ENCODE measurements at regions not wholly inside any gene's neighbourhood (a gene's known extent, or its start where the extent isn't known, plus 50 kb on each side); places are given as distances from the start of the nearest gene placed in this dataset.
"Not testable (repeated sequence)": the region's sequence is repeated elsewhere in the genome, so short reads cannot be mapped to it uniquely, and the experiment has no call there.

GRCh38 chr10:109732254-109732965 lies 190.9 kb downstream of the XPNPEP1 start:
- in situ Hi-C loops (cut with MboI; ENCODE audit: low sequenced_read_pairs), result no loop called here

GRCh38 chr10:109729895-109730294 lies 193.4 kb downstream of the XPNPEP1 start:
- in situ Hi-C loops (cut with MboI; ENCODE audit: low sequenced_read_pairs), result not testable (repeated sequence)

DNA sequence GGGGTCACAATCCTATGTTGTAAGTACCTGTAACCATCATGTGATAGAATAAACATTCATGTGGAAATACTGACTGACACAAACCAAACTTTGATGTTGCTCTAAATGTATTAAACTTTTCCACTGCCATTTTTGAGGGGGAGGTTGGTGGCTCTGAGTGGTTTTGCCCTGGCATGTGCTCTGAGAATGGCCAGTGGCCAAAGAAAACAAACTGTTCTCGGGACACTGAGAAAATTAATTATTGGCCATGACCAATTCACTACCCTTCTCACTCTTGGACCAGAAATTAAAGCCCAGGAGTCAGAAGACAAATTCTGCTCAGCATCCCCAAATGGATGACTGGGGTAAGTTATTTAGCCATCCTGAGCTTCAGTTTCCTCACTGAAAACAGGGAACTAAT lies 195.9 kb downstream of the XPNPEP1 start:
- in situ Hi-C loops (cut with MboI; ENCODE audit: low sequenced_read_pairs), result no loop called here

- in situ Hi-C loops (cut with MboI; ENCODE audit: low sequenced_read_pairs), result no loop called here
Measured at GRCh38 chr10:109726473-109726872, 196.8 kb downstream of the XPNPEP1 start.

- in situ Hi-C loops (cut with MboI; ENCODE audit: low sequenced_read_pairs), result no loop called here
Measured at GRCh38 chr10:109723305-109723704, 200.0 kb downstream of the XPNPEP1 start.

- in situ Hi-C loops (cut with MboI; ENCODE audit: low sequenced_read_pairs), result no loop called here
Measured at GRCh38 chr10:109721453-109722064, 201.8 kb downstream of the XPNPEP1 start.

DNA sequence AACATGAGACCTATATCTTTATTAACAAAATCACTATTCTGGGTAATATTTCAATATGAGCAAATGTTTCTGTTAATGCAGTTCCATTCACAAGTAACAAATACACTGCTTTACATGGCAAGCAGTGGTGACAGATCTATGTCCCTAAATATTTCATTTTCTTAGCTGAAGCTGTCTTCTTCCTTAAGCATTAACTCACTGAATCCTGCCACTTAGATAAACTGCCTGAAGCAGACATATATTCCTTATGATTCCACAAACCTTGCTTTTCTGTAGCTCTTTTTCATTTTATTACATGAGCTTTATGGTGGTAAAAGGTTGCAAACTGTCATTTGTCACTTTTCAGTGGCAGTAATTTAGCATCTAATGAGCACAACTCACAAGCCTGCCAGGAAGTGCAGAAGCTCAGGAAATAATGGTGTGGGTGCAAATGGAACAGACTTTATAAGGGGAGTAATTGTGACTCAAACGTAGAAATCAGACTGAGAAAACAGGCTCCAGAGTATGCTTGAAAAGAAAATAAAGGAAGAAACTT lies 217.2 kb downstream of the XPNPEP1 start:
- in situ Hi-C loops (cut with MboI; ENCODE audit: low sequenced_read_pairs), result no loop called here

DNA sequence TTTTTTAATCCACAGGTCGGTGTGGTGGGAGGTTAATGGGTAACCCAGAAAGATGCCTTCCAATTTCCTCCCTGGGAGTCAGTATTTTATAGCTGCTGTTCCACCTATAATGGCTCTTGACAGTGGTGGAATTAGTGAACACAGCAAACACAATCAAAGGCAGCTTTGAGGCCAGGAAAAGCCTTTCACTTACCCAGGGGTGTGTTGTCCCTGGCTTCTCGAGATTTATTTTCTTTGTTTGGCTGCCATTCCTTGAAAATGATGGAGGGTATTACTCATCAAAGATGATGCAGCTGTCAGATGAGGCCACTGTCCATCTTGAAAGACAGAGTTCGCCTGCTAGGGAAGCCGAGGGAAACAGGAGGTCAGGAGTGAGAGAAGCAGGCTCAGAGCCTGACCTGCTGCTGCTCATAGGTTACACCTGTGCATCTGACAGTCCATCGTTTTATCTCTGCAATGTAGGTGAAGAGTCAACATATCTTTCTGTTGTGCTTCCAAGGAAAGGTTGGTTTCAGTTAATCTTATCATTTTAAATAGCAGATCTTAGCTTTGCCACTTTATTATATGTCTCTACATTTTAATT lies 221.6 kb downstream of the XPNPEP1 start:
- in situ Hi-C loops (cut with MboI; ENCODE audit: low sequenced_read_pairs), result no loop called here

GRCh38 chr10:109698882-109699664 lies 224.2 kb downstream of the XPNPEP1 start:
- in situ Hi-C loops (cut with MboI; ENCODE audit: low sequenced_read_pairs), result no loop called here

- in situ Hi-C loops (cut with MboI; ENCODE audit: low sequenced_read_pairs), result no loop called here
Measured at GRCh38 chr10:109698086-109698485, 225.2 kb downstream of the XPNPEP1 start.

- in situ Hi-C loops (cut with MboI; ENCODE audit: low sequenced_read_pairs), result no loop called here
Measured at GRCh38 chr10:109696981-109697775, 226.1 kb downstream of the XPNPEP1 start.

GRCh38 chr10:109696462-109696861 lies 226.8 kb downstream of the XPNPEP1 start:
- in situ Hi-C loops (cut with MboI; ENCODE audit: low sequenced_read_pairs), result no loop called here

DNA sequence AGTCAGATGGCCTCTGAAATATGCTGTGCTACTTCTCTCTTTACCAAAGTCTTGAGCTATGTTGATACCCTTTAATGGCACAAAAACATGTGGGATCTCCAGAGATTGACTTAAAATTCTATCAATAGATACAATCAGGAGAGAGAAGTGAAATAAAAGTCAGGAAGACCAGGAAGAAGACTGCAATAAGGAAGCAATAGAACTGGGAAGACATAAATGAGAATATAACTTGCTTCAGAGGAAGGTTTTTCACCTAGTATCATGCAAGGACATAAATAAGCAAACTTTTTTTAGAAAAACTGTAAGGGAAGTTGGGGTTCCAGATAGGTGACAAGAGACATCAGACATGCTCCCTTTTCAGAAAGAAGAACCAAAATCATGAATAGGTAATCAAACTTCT lies 227.3 kb downstream of the XPNPEP1 start:
- in situ Hi-C loops (cut with MboI; ENCODE audit: low sequenced_read_pairs), result no loop called here

GRCh38 chr10:109689785-109690184 lies 233.5 kb downstream of the XPNPEP1 start:
- in situ Hi-C loops (cut with MboI; ENCODE audit: low sequenced_read_pairs), result no loop called here

GRCh38 chr10:109679478-109679877 lies 243.8 kb downstream of the XPNPEP1 start:
- in situ Hi-C loops (cut with MboI; ENCODE audit: low sequenced_read_pairs), result no loop called here

GRCh38 chr10:109678857-109679256 lies 244.5 kb downstream of the XPNPEP1 start:
- in situ Hi-C loops (cut with MboI; ENCODE audit: low sequenced_read_pairs), result no loop called here

DNA sequence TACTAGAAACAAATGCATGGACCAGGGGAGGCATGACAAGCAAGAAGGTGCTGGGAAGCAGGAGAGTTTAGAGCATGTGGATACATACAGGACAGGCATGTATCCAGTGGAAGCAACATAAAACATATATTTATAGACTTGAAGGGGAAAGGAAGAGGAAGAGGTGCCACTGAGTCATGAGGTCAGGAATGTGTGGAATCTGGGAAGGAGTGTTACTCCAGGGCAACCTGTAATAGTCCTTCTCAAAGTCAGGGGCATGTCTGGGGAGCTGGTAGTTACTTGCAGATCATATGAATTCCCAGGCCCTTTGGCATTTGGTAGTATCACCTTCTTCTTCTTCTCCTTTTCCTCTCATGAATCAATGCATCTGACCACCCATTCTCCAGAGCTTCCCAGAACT lies 246.6 kb downstream of the XPNPEP1 start:
- in situ Hi-C loops (cut with MboI; ENCODE audit: low sequenced_read_pairs), result no loop called here

- in situ Hi-C loops (cut with MboI; ENCODE audit: low sequenced_read_pairs), result no loop called here
Measured at GRCh38 chr10:109668703-109669102, 254.6 kb downstream of the XPNPEP1 start.

DNA sequence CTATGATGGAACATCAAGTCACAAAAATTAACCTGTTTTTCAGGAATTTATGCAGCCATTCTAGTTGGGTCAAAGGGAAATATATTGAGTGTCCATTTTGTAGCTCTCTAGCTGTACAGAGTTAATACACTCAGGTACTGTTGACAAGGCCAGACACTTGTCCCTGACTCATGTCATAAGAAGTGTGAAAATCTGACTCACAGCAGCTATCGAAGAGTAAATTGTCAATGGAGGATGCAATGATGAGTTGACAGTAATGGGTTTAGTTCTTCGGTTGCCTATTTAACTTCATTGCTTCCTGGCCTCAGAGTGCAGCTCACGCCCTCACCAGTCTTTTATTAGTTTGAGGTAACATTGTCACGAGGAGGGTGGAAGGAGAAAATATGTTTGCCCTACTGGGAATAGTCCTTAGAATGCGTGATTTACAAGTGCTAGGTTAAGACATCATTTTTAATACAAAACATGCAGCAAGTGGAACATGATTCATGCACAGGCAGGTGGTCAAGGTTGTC lies 255.1 kb downstream of the XPNPEP1 start:
- in situ Hi-C loops (cut with MboI; ENCODE audit: low sequenced_read_pairs), result no loop called here

DNA sequence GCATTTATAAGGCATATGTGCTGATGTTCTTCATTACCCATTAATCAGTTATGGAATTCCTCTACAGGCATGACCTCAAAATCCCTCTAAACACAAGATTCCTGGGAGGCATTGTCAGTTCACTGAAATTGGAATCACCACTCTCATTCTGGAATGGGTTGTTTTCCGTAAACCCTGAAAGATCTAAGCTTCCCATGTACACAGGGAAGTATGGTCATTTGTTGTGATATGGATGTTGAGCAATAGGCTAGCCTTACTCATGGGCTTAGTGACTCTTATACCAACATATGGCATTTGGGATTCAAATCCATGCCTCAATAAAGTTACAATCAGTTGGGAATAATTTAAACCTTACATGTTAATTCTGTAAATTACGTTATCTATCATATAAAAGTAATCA lies 258.0 kb downstream of the XPNPEP1 start:
- in situ Hi-C loops (cut with MboI; ENCODE audit: low sequenced_read_pairs), result no loop called here
